GM23338 (cell line): ENCODE measurements at regions not wholly inside any gene's neighbourhood (a gene's known extent, or its start where the extent isn't known, plus 50 kb on each side); places are given as distances from the start of the nearest gene placed in this dataset.

Source experiments
- ATAC-seq: fragments of 200-7000 bp; cut with Tn5 transposase; 3 replicates; pipeline ENCODE4 v1.9.1; 2020
- DNase-seq: peaks from one replicate; pipeline ENCODE4 v3.0.0-alpha.2; 2015; ENCODE audit warnings: low spot score
- H2AFZ ChIP-seq: fragments of 200-600 bp; sonication (generic); 2 replicates; pipeline ENCODE4 v1.8.0; 2016; ENCODE audit warnings: antibody characterized with exemption, mild to moderate bottlenecking, moderate library complexity
- H3F3A ChIP-seq: fragments of 200-600 bp; sonication (generic); replicated peaks from 2 replicates; pipeline ENCODE4 v1.8.0; 2017; ENCODE audit warnings: antibody characterized with exemption, mixed run types, low read depth
- H3K27ac ChIP-seq: fragments of 200-600 bp; sonication (generic); 2 replicates; pipeline ENCODE4 v1.6.1; 2016; ENCODE audit warnings: low read depth
- H3K27me3 ChIP-seq: fragments of 200-600 bp; sonication (generic); 2 replicates; pipeline ENCODE4 v1.8.0; 2016; ENCODE audit warnings: mild to moderate bottlenecking, mixed run types, moderate library complexity; ENCODE audit not compliant: insufficient read depth
- H3K36me3 ChIP-seq: fragments of 200-600 bp; sonication (generic); 2 replicates; pipeline ENCODE4 v1.8.0; 2016; ENCODE audit warnings: mild to moderate bottlenecking; ENCODE audit not compliant: insufficient read depth
- H3K4me1 ChIP-seq: fragments of 200-600 bp; sonication (generic); 2 replicates; pipeline ENCODE4 v1.8.0; 2016; ENCODE audit warnings: mild to moderate bottlenecking, moderate library complexity; ENCODE audit not compliant: insufficient read depth
- H3K4me2 ChIP-seq: fragments of 200-600 bp; sonication (generic); 2 replicates; pipeline ENCODE4 v1.7.1; 2017; ENCODE audit warnings: mixed run types
- H3K4me3 ChIP-seq: fragments of 200-600 bp; sonication (generic); 2 replicates; pipeline ENCODE4 v1.6.1; 2016; ENCODE audit warnings: mixed run types
- H3K79me2 ChIP-seq: fragments of 200-600 bp; sonication (generic); replicated peaks from 2 replicates; pipeline ENCODE4 v1.8.0; 2017; ENCODE audit warnings: mild to moderate bottlenecking; ENCODE audit not compliant: insufficient read depth
- H3K9me2 ChIP-seq: fragments of 200-600 bp; sonication (generic); 2 replicates; pipeline ENCODE4 v1.8.0; 2017; ENCODE audit not compliant: insufficient read depth
- H4K20me1 ChIP-seq: fragments of 200-600 bp; sonication (generic); replicated peaks from 2 replicates; pipeline ENCODE4 v1.8.0; 2017; ENCODE audit warnings: mild to moderate bottlenecking; ENCODE audit not compliant: insufficient read depth
- H3K27ac Mint-ChIP-seq: 2 replicates; pipeline ENCODE4 v1.8.0; 2020; ENCODE audit warnings: inconsistent platforms, mild to moderate bottlenecking, moderate library complexity, mixed read lengths
- H3K27me3 Mint-ChIP-seq: 3 replicates; pipeline ENCODE4 v1.8.0; 2022; ENCODE audit warnings: low read depth, mild to moderate bottlenecking, moderate library complexity, mixed read lengths, inconsistent platforms; ENCODE audit not compliant: insufficient read depth, poor library complexity
- H3K36me3 Mint-ChIP-seq: 3 replicates; pipeline ENCODE4 v1.8.0; 2021; ENCODE audit warnings: low read depth, mild to moderate bottlenecking, inconsistent platforms, moderate library complexity, mixed read lengths
- H3K4me1 Mint-ChIP-seq: 3 replicates; pipeline ENCODE4 v1.8.0; 2020; ENCODE audit warnings: mild to moderate bottlenecking, inconsistent platforms, mixed read lengths
- H3K4me3 Mint-ChIP-seq: 3 replicates; pipeline ENCODE4 v1.8.0; 2021; ENCODE audit warnings: moderate library complexity, mild to moderate bottlenecking, inconsistent platforms, mixed read lengths
- H3K9me3 Mint-ChIP-seq: 3 replicates; pipeline ENCODE4 v1.8.0; 2020; ENCODE audit warnings: moderate library complexity, mild to moderate bottlenecking, inconsistent platforms, mixed read lengths
- CREB1 ChIP-seq: fragments of 250-450 bp; sonication (Bioruptor Pico); IDR thresholded peaks from 2 replicates; pipeline ENCODE4 v1.5.0; 2020; ENCODE audit warnings: low read depth, mild to moderate bottlenecking, moderate library complexity
- EZH2 ChIP-seq: fragments of 200-600 bp; sonication (generic); IDR thresholded peaks from one replicate; pipeline ENCODE4 v1.8.0; 2017; ENCODE audit warnings: antibody characterized with exemption, mild to moderate bottlenecking, low read depth; ENCODE audit not compliant: unreplicated experiment
- EZH2phosphoT487 ChIP-seq: fragments of 200-600 bp; sonication (generic); IDR thresholded peaks from one replicate; pipeline ENCODE4 v1.8.1; 2018; ENCODE audit warnings: antibody characterized with exemption; ENCODE audit not compliant: unreplicated experiment
- NANOG ChIP-seq: IDR thresholded peaks from 2 replicates; pipeline ENCODE4 v1.6.1; 2016; ENCODE audit warnings: antibody characterized with exemption, borderline replicate concordance
- POLR2AphosphoS5 ChIP-seq: IDR thresholded peaks from 2 replicates; pipeline ENCODE4 v1.6.1; 2016; ENCODE audit warnings: antibody characterized with exemption, low read depth
- STAT1 ChIP-seq: IDR thresholded peaks from one replicate; pipeline ENCODE4 v1.6.1; 2016; ENCODE audit warnings: antibody characterized with exemption; ENCODE audit not compliant: unreplicated experiment
- ZNF331 ChIP-seq: fragments of 250-450 bp; sonication (Bioruptor Pico); IDR thresholded peaks from 2 replicates; pipeline ENCODE4 v1.5.0; 2020; ENCODE audit warnings: low read depth, mild to moderate bottlenecking, moderate library complexity
- TF ChIP-seq, protein P1 (sequence below), 2 experiments: fragments of 200-600 bp in 1 of 2; sonication (generic) in 1 of 2; conservative IDR thresholded peaks; 2 replicates each; pipeline versions ENCODE4 v1.5.1 to v1.6.1; 2016 to 2017; ENCODE audit warnings: antibody characterized with exemption in 2 of 2, low read depth in 2 of 2, mild to moderate bottlenecking in 2 of 2, moderate library complexity in 1 of 2
- TF ChIP-seq, protein P2 (sequence below): IDR thresholded peaks from 2 replicates; pipeline ENCODE4 v1.6.1; 2016; ENCODE audit warnings: antibody characterized with exemption
- TF ChIP-seq, protein P3 (sequence below): fragments of 250-450 bp; sonication (Bioruptor Pico); IDR thresholded peaks from 2 replicates; pipeline ENCODE4 v1.5.0; 2020; ENCODE audit warnings: mild to moderate bottlenecking, moderate library complexity

DNA sequence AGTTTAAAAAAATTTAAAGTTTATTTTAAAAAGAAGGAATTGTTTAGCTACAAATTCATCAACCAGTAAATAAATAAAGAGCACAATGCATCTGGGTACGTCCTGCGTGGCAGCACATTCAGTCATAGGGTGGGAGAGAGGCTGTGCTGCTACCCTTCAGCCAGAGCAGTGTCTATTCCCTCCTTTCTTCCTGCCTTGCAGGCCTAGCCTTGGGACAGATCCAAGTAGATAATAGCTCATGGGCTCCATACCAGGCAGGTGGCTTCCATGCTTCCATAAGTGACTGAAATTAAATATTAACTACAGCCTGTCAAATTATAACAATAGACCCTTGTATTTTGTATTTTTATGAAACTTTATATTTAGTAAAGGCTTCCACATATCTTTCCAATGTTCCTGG, 408.3 kb upstream of the RGMB start:
- Histone ChIP-seq H3F3A (no peaks in the 10 kb centered on the region), H3K27ac (no peak overlapping the region), H3K4me1 (no peaks in the 10 kb centered on the region), H3K4me2 (no peak overlapping the region), H3K27me3 (no peaks in the 10 kb centered on the region), H2AFZ (no peak overlapping the region), H3K9me2 (no peaks in the 10 kb centered on the region), H3K4me3 (no peak overlapping the region), H3K36me3 (no peaks in the 10 kb centered on the region), H3K79me2 (no peaks in the 10 kb centered on the region), H4K20me1 (no peaks in the 10 kb centered on the region)
- Mint-ChIP-seq H3K4me3 (no peak overlapping the region), H3K36me3 (peaks cover 2% of the 10 kb centered on the region; the same call in 1 of the 3 replicates), H3K4me1 (peaks cover 4% of the 10 kb centered on the region; the same call in 2 of the 3 replicates), H3K27me3 (no peaks in the 10 kb centered on the region), H3K9me3 (no peaks in the 10 kb centered on the region), H3K27ac (no peak overlapping the region)
- TF ChIP-seq STAT1 (no peak), EZH2phosphoT487 (no peak), ZNF331 (CRISPR knock-in tag) (no peak), NANOG (no peak), POLR2AphosphoS5 (no peak), CREB1 (CRISPR knock-in tag) (no peak), EZH2 (no peak)
- TF ChIP-seq, protein P1, sequence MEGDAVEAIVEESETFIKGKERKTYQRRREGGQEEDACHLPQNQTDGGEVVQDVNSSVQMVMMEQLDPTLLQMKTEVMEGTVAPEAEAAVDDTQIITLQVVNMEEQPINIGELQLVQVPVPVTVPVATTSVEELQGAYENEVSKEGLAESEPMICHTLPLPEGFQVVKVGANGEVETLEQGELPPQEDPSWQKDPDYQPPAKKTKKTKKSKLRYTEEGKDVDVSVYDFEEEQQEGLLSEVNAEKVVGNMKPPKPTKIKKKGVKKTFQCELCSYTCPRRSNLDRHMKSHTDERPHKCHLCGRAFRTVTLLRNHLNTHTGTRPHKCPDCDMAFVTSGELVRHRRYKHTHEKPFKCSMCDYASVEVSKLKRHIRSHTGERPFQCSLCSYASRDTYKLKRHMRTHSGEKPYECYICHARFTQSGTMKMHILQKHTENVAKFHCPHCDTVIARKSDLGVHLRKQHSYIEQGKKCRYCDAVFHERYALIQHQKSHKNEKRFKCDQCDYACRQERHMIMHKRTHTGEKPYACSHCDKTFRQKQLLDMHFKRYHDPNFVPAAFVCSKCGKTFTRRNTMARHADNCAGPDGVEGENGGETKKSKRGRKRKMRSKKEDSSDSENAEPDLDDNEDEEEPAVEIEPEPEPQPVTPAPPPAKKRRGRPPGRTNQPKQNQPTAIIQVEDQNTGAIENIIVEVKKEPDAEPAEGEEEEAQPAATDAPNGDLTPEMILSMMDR (conservative IDR thresholded peaks at IDR 0.05; ENCODE audit: low read depth in 2 of 2): no peak
- TF ChIP-seq, protein P2, sequence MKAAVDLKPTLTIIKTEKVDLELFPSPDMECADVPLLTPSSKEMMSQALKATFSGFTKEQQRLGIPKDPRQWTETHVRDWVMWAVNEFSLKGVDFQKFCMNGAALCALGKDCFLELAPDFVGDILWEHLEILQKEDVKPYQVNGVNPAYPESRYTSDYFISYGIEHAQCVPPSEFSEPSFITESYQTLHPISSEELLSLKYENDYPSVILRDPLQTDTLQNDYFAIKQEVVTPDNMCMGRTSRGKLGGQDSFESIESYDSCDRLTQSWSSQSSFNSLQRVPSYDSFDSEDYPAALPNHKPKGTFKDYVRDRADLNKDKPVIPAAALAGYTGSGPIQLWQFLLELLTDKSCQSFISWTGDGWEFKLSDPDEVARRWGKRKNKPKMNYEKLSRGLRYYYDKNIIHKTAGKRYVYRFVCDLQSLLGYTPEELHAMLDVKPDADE: no peak
- TF ChIP-seq, protein P3, sequence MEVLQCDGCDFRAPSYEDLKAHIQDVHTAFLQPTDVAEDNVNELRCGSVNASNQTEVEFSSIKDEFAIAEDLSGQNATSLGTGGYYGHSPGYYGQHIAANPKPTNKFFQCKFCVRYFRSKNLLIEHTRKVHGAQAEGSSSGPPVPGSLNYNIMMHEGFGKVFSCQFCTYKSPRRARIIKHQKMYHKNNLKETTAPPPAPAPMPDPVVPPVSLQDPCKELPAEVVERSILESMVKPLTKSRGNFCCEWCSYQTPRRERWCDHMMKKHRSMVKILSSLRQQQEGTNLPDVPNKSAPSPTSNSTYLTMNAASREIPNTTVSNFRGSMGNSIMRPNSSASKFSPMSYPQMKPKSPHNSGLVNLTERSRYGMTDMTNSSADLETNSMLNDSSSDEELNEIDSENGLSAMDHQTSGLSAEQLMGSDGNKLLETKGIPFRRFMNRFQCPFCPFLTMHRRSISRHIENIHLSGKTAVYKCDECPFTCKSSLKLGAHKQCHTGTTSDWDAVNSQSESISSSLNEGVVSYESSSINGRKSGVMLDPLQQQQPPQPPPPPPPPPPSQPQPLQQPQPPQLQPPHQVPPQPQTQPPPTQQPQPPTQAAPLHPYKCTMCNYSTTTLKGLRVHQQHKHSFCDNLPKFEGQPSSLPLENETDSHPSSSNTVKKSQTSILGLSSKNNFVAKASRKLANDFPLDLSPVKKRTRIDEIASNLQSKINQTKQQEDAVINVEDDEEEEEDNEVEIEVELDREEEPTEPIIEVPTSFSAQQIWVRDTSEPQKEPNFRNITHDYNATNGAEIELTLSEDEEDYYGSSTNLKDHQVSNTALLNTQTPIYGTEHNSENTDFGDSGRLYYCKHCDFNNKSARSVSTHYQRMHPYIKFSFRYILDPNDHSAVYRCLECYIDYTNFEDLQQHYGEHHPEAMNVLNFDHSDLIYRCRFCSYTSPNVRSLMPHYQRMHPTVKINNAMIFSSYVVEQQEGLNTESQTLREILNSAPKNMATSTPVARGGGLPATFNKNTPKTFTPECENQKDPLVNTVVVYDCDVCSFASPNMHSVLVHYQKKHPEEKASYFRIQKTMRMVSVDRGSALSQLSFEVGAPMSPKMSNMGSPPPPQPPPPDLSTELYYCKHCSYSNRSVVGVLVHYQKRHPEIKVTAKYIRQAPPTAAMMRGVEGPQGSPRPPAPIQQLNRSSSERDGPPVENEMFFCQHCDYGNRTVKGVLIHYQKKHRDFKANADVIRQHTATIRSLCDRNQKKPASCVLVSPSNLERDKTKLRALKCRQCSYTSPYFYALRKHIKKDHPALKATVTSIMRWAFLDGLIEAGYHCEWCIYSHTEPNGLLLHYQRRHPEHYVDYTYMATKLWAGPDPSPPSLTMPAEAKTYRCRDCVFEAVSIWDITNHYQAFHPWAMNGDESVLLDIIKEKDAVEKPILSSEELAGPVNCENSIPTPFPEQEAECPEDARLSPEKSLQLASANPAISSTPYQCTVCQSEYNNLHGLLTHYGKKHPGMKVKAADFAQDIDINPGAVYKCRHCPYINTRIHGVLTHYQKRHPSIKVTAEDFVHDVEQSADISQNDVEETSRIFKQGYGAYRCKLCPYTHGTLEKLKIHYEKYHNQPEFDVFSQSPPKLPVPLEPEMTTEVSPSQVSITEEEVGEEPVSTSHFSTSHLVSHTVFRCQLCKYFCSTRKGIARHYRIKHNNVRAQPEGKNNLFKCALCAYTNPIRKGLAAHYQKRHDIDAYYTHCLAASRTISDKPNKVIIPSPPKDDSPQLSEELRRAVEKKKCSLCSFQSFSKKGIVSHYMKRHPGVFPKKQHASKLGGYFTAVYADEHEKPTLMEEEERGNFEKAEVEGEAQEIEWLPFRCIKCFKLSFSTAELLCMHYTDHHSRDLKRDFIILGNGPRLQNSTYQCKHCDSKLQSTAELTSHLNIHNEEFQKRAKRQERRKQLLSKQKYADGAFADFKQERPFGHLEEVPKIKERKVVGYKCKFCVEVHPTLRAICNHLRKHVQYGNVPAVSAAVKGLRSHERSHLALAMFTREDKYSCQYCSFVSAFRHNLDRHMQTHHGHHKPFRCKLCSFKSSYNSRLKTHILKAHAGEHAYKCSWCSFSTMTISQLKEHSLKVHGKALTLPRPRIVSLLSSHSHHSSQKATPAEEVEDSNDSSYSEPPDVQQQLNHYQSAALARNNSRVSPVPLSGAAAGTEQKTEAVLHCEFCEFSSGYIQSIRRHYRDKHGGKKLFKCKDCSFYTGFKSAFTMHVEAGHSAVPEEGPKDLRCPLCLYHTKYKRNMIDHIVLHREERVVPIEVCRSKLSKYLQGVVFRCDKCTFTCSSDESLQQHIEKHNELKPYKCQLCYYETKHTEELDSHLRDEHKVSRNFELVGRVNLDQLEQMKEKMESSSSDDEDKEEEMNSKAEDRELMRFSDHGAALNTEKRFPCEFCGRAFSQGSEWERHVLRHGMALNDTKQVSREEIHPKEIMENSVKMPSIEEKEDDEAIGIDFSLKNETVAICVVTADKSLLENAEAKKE: no peak
- DNase-seq: no peak
- no peak for ATAC-seq
